ENCODE measurements at regions not wholly inside any gene's neighbourhood (a gene's known extent, or its start where the extent isn't known, plus 50 kb on each side); places are given as distances from the start of the nearest gene placed in this dataset.
"Not testable (repeated sequence)": the region's sequence is repeated elsewhere in the genome, so short reads cannot be mapped to it uniquely, and the experiment has no call there.

- CTCF ChIA-PET = no interaction called here
- Mint-ChIP-seq H3K4me3 (no peak overlapping the region), H3K4me1 (ENCODE audit: low read depth) (no peaks in the 10 kb centered on the region), H3K27me3 (ENCODE audit: low read depth) (no peaks in the 10 kb centered on the region), H3K27ac (no peak overlapping the region), H3K36me3 (ENCODE audit: low read depth) (no peaks in the 10 kb centered on the region), H3K9me3 (peaks cover 5% of the 10 kb centered on the region)
- intact Hi-C loops (cut with micrococcal nuclease) = no loop called here
- no peak for DNase-seq
Measured at GRCh38 chr12:17169726-17170471, 563.9 kb upstream of the LMO3 start.

- Mint-ChIP-seq H3K36me3 (ENCODE audit: low read depth) (no peaks in the 10 kb centered on the region), H3K4me3 (no peak overlapping the region), H3K27ac (no peak overlapping the region), H3K9me3 (no peaks in the 10 kb centered on the region), H3K27me3 (ENCODE audit: low read depth) (no peaks in the 10 kb centered on the region), H3K4me1 (ENCODE audit: low read depth) (no peaks in the 10 kb centered on the region)
- CTCF ChIA-PET = interaction anchor here (0.6 to 1.3 kb wide), 2 partner anchors 11 to 712 kb away, joined by 3 to 4 read pairs; no protein-coding TSS in a partner anchor
- intact Hi-C loops (cut with micrococcal nuclease) = no loop called here
- no peak for DNase-seq
Measured at GRCh38 chr12:17159506-17160300, 553.7 kb upstream of the LMO3 start.

- CTCF ChIA-PET = no interaction called here
- no peaks in the 10 kb centered on the region for H3K4me1 Mint-ChIP-seq (ENCODE audit: low read depth)
- H3K4me3 Mint-ChIP-seq = no peak overlapping the region
- no peak overlapping the region for H3K27ac Mint-ChIP-seq
- no peak for DNase-seq
- H3K9me3 Mint-ChIP-seq = no peaks in the 10 kb centered on the region
- H3K27me3 Mint-ChIP-seq (ENCODE audit: low read depth) = no peaks in the 10 kb centered on the region
- no peaks in the 10 kb centered on the region for H3K36me3 Mint-ChIP-seq (ENCODE audit: low read depth)
- intact Hi-C loops (cut with micrococcal nuclease) = no loop called here
Measured at GRCh38 chr12:17158201-17158600, 552.2 kb upstream of the LMO3 start.

GRCh38 chr12:17151917-17152316 lies 546.0 kb upstream of the LMO3 start:
- CTCF ChIA-PET = interaction anchor here (0.6 kb wide), 1 partner anchor 12 kb away, joined by 3 read pairs; no protein-coding TSS in a partner anchor
- no peak overlapping the region for H3K27ac Mint-ChIP-seq
- no peaks in the 10 kb centered on the region for H3K4me1 Mint-ChIP-seq (ENCODE audit: low read depth)
- H3K4me3 Mint-ChIP-seq = no peak overlapping the region
- peaks cover 7% of the 10 kb centered on the region for H3K9me3 Mint-ChIP-seq
- DNase-seq = no peak
- no peaks in the 10 kb centered on the region for H3K27me3 Mint-ChIP-seq (ENCODE audit: low read depth)
- intact Hi-C loops (cut with micrococcal nuclease) = no loop called here
- no peaks in the 10 kb centered on the region for H3K36me3 Mint-ChIP-seq (ENCODE audit: low read depth)

- peaks cover 9% of the 10 kb centered on the region for H3K9me3 Mint-ChIP-seq
- H3K27ac Mint-ChIP-seq = no peak overlapping the region
- intact Hi-C loops (cut with micrococcal nuclease) = no loop called here
- H3K4me1 Mint-ChIP-seq (ENCODE audit: low read depth) = no peaks in the 10 kb centered on the region
- DNase-seq = no peak
- no peaks in the 10 kb centered on the region for H3K36me3 Mint-ChIP-seq (ENCODE audit: low read depth)
- no peak overlapping the region for H3K4me3 Mint-ChIP-seq
- CTCF ChIA-PET = interaction anchor here (1.6 kb wide), 1 partner anchor 10 kb away, joined by 4 read pairs; no protein-coding TSS in a partner anchor
- no peaks in the 10 kb centered on the region for H3K27me3 Mint-ChIP-seq (ENCODE audit: low read depth)
Measured at GRCh38 chr12:17148706-17149105, 542.7 kb upstream of the LMO3 start.

- intact Hi-C loops (cut with micrococcal nuclease) = no loop called here
- no peak for DNase-seq
- Mint-ChIP-seq H3K9me3 (peaks cover 3% of the 10 kb centered on the region), H3K36me3 (ENCODE audit: low read depth) (no peaks in the 10 kb centered on the region), H3K4me3 (no peak overlapping the region), H3K27ac (no peak overlapping the region), H3K27me3 (ENCODE audit: low read depth) (no peaks in the 10 kb centered on the region), H3K4me1 (ENCODE audit: low read depth) (no peaks in the 10 kb centered on the region)
- CTCF ChIA-PET = no interaction called here
Measured at GRCh38 chr12:17142856-17143255, 536.9 kb upstream of the LMO3 start.

GRCh38 chr12:17139931-17140330 lies 534.0 kb upstream of the LMO3 start:
- DNase-seq = no peak
- no peak overlapping the region for H3K4me3 Mint-ChIP-seq
- no peaks in the 10 kb centered on the region for H3K27me3 Mint-ChIP-seq (ENCODE audit: low read depth)
- intact Hi-C loops (cut with micrococcal nuclease) = no loop called here
- H3K27ac Mint-ChIP-seq = no peak overlapping the region
- H3K36me3 Mint-ChIP-seq (ENCODE audit: low read depth) = no peaks in the 10 kb centered on the region
- H3K9me3 Mint-ChIP-seq = no peaks in the 10 kb centered on the region
- CTCF ChIA-PET = interaction anchor here (0.7 kb wide), 1 partner anchor 92 kb away, joined by 3 read pairs; no protein-coding TSS in a partner anchor
- no peaks in the 10 kb centered on the region for H3K4me1 Mint-ChIP-seq (ENCODE audit: low read depth)

GRCh38 chr12:17137396-17137795 lies 531.4 kb upstream of the LMO3 start:
- intact Hi-C loops (cut with micrococcal nuclease) = no loop called here
- H3K27me3 Mint-ChIP-seq (ENCODE audit: low read depth) = no peaks in the 10 kb centered on the region
- no peaks in the 10 kb centered on the region for H3K9me3 Mint-ChIP-seq
- CTCF ChIA-PET = no interaction called here
- H3K4me1 Mint-ChIP-seq (ENCODE audit: low read depth) = no peaks in the 10 kb centered on the region
- H3K27ac Mint-ChIP-seq = no peak overlapping the region
- no peak overlapping the region for H3K4me3 Mint-ChIP-seq
- DNase-seq = no peak
- no peaks in the 10 kb centered on the region for H3K36me3 Mint-ChIP-seq (ENCODE audit: low read depth)

GRCh38 chr12:17134315-17134714 lies 528.4 kb upstream of the LMO3 start:
- no peak overlapping the region for H3K27ac Mint-ChIP-seq
- no peaks in the 10 kb centered on the region for H3K27me3 Mint-ChIP-seq (ENCODE audit: low read depth)
- H3K4me3 Mint-ChIP-seq = no peak overlapping the region
- intact Hi-C loops (cut with micrococcal nuclease) = no loop called here
- no peaks in the 10 kb centered on the region for H3K9me3 Mint-ChIP-seq
- CTCF ChIA-PET = no interaction called here
- no peak for DNase-seq
- no peaks in the 10 kb centered on the region for H3K36me3 Mint-ChIP-seq (ENCODE audit: low read depth)
- no peaks in the 10 kb centered on the region for H3K4me1 Mint-ChIP-seq (ENCODE audit: low read depth)

GRCh38 chr12:17132336-17132735 lies 526.4 kb upstream of the LMO3 start:
- Mint-ChIP-seq H3K4me3 (no peak overlapping the region), H3K36me3 (ENCODE audit: low read depth) (no peaks in the 10 kb centered on the region), H3K27me3 (ENCODE audit: low read depth) (no peaks in the 10 kb centered on the region), H3K9me3 (peaks cover 2% of the 10 kb centered on the region), H3K4me1 (ENCODE audit: low read depth) (no peaks in the 10 kb centered on the region), H3K27ac (no peak overlapping the region)
- no peak for DNase-seq
- intact Hi-C loops (cut with micrococcal nuclease) = no loop called here
- CTCF ChIA-PET = no interaction called here

- CTCF ChIA-PET; H3K4me1 Mint-ChIP-seq (ENCODE audit: low read depth); H3K4me3 Mint-ChIP-seq; H3K27me3 Mint-ChIP-seq (ENCODE audit: low read depth); H3K36me3 Mint-ChIP-seq (ENCODE audit: low read depth); H3K27ac Mint-ChIP-seq; DNase-seq; intact Hi-C loops (cut with micrococcal nuclease): not testable (repeated sequence)
- peaks cover 17% of the 10 kb centered on the region for H3K9me3 Mint-ChIP-seq
Measured at GRCh38 chr12:17116538-17116937, 510.6 kb upstream of the LMO3 start.

- H3K9me3 Mint-ChIP-seq = peaks cover 4% of the 10 kb centered on the region
- no peak overlapping the region for H3K4me3 Mint-ChIP-seq
- H3K4me1 Mint-ChIP-seq (ENCODE audit: low read depth) = no peaks in the 10 kb centered on the region
- H3K36me3 Mint-ChIP-seq (ENCODE audit: low read depth) = no peaks in the 10 kb centered on the region
- no peak for DNase-seq
- H3K27me3 Mint-ChIP-seq (ENCODE audit: low read depth) = no peaks in the 10 kb centered on the region
- CTCF ChIA-PET = no interaction called here
- H3K27ac Mint-ChIP-seq = no peak overlapping the region
- intact Hi-C loops (cut with micrococcal nuclease) = no loop called here
Measured at GRCh38 chr12:17110316-17110715, 504.4 kb upstream of the LMO3 start.
